A549 (cell line): ENCODE measurements at regions not wholly inside any gene's neighbourhood (a gene's known extent, or its start where the extent isn't known, plus 50 kb on each side); places are given as distances from the start of the nearest gene placed in this dataset.

ENCODE experiments used
- ATAC-seq, 2 experiments: fragments of 200-7000 bp in 1 of 2; fragments of >200 bp in 1 of 2; cut with Nextera tagmentation in 1 of 2; cut with Tn5 transposase in 1 of 2; 3 replicates each; pipeline versions ENCODE4 v1.8.0 to v1.9.1; 2018 to 2020; ENCODE audit warnings: mild to moderate bottlenecking in 1 of 2, moderate library complexity in 1 of 2
- CTCF ChIA-PET: fragments of 300-600 bp; sonication (Branson Sonifier 250); formaldehyde crosslinking; extraction: SDS; loops from one replicate; lab custom pipeline; 2021; ENCODE audit warnings: antibody characterized with exemption, inconsistent platforms; lab: Yijun Ruan, JAX
- POLR2A ChIA-PET: fragments of 350-600 bp; formaldehyde crosslinking; extraction: SDS; loops from one replicate; lab custom pipeline; 2021; ENCODE audit warnings: antibody characterized with exemption, inconsistent platforms; lab: Yijun Ruan, JAX
- DNase-seq, 2 experiments: peaks; one replicate each; pipeline versions ENCODE4 v3.0.0 to v3.0.0-alpha.2; 2011 to 2016; ENCODE audit warnings: low read depth in 1 of 2, low spot score in 1 of 2
- FAIRE-seq: peaks from 2 replicates; lab custom pipeline; 2011; peaks lifted over from hg19 to GRCh38; lab: Jason Lieb, UNC
- H3K27ac ChIP-seq, 2 experiments: fragments of >200 bp; sonication (Bioruptor Twin); formaldehyde crosslinking; 3 replicates each; pipeline ENCODE4 v1.5.1; 2016 to 2017
- H3K4me1 ChIP-seq: fragments of >200 bp; sonication (Bioruptor Twin); formaldehyde crosslinking; 3 replicates; pipeline ENCODE4 v1.6.1; 2016
- H3K4me2 ChIP-seq: fragments of >200 bp; sonication (Bioruptor Twin); formaldehyde crosslinking; 3 replicates; pipeline ENCODE4 v1.6.1; 2016
- H3K4me3 ChIP-seq: fragments of >200 bp; sonication (Bioruptor Twin); formaldehyde crosslinking; 3 replicates; pipeline ENCODE4 v1.5.1; 2016
- H3K9me3 ChIP-seq: fragments of >200 bp; sonication (Bioruptor Twin); formaldehyde crosslinking; 3 replicates; pipeline ENCODE4 v1.6.1; 2016
- BHLHE40 ChIP-seq: IDR thresholded peaks from 2 replicates; pipeline ENCODE4 v1.6.1; 2012; ENCODE audit warnings: low read depth, low read length, inconsistent platforms
- CBX2 ChIP-seq: fragments of 200-600 bp; sonication (generic); IDR thresholded peaks from 2 replicates; pipeline ENCODE4 v1.6.1; 2016; ENCODE audit warnings: low read depth, mild to moderate bottlenecking, borderline replicate concordance
- EHF ChIP-seq: fragments of 250-450 bp; sonication (Bioruptor Pico); IDR thresholded peaks from 2 replicates; pipeline ENCODE4 v1.5.0; 2020; ENCODE audit warnings: mild to moderate bottlenecking
- EHMT2 ChIP-seq: fragments of 200-600 bp; sonication (generic); IDR thresholded peaks from 2 replicates; pipeline ENCODE4 v1.6.1; 2016; ENCODE audit warnings: antibody characterized with exemption, low read depth, mild to moderate bottlenecking, moderate library complexity
- ESRRA ChIP-seq: fragments of 150-350 bp; IDR thresholded peaks from 2 replicates; pipeline ENCODE4 v1.6.1; 2014; ENCODE audit warnings: mild to moderate bottlenecking, low read length, borderline replicate concordance
- FOSB ChIP-seq: fragments of 250-450 bp; sonication (Bioruptor Pico); IDR thresholded peaks from 2 replicates; pipeline ENCODE4 v1.5.0; 2020; ENCODE audit warnings: mild to moderate bottlenecking, moderate library complexity
- FOSL2 ChIP-seq, 2 experiments: fragments of 450-650 bp in 1 of 2; fragments of >200 bp in 1 of 2; sonication (Bioruptor Twin) in 1 of 2; formaldehyde crosslinking; IDR thresholded peaks; 2 replicates each; pipeline versions ENCODE4 v1.5.0 to v1.6.1; 2016 to 2020; ENCODE audit warnings: mild to moderate bottlenecking in 1 of 2, moderate library complexity in 1 of 2
- GATA3 ChIP-seq: IDR thresholded peaks from 2 replicates; pipeline ENCODE4 v1.6.1; 2012; ENCODE audit warnings: borderline replicate concordance
- HES2 ChIP-seq: fragments of >200 bp; sonication (Bioruptor Twin); formaldehyde crosslinking; IDR thresholded peaks from 2 replicates; pipeline ENCODE4 v1.6.1; 2016
- HOXB13 ChIP-seq: fragments of 250-450 bp; sonication (Bioruptor Pico); IDR thresholded peaks from 2 replicates; pipeline ENCODE4 v1.5.0; 2020; ENCODE audit warnings: low read depth, mild to moderate bottlenecking, moderate library complexity
- JUN ChIP-seq, 2 experiments: fragments of >200 bp; sonication (Bioruptor Twin); formaldehyde crosslinking; IDR thresholded peaks; 2 replicates in 1 of 2; 3 replicates in 1 of 2; pipeline ENCODE4 v1.6.1; 2016 to 2017
- JUNB ChIP-seq: fragments of >200 bp; sonication (Bioruptor Twin); formaldehyde crosslinking; IDR thresholded peaks from 2 replicates; pipeline ENCODE4 v1.6.1; 2016
- KDM5A ChIP-seq: fragments of 200-600 bp; sonication (generic); IDR thresholded peaks from 2 replicates; pipeline ENCODE4 v1.6.1; 2016; ENCODE audit warnings: antibody characterized with exemption, mild to moderate bottlenecking
- MAX ChIP-seq: IDR thresholded peaks from 2 replicates; pipeline ENCODE4 v1.6.1; 2012
- MYC ChIP-seq: IDR thresholded peaks from 2 replicates; pipeline ENCODE4 v1.6.1; 2012; ENCODE audit warnings: mild to moderate bottlenecking, inconsistent platforms, low read length, improper control_type of control experiment, borderline replicate concordance
- NFE2L2 ChIP-seq: fragments of 150-350 bp; conservative IDR thresholded peaks from 2 replicates; pipeline ENCODE4 v1.6.1; 2014; ENCODE audit warnings: low read length
- PHF8 ChIP-seq: fragments of 200-600 bp; sonication (generic); IDR thresholded peaks from 2 replicates; pipeline ENCODE4 v1.6.1; 2016; ENCODE audit warnings: low read depth, mild to moderate bottlenecking, antibody characterized with exemption, moderate library complexity, borderline replicate concordance
- POLR2AphosphoS2 ChIP-seq: conservative IDR thresholded peaks from 2 replicates; pipeline ENCODE4 v1.6.1; 2012; ENCODE audit warnings: low read length, improper control_type of control experiment, inconsistent platforms
- RNF2 ChIP-seq: fragments of 200-600 bp; sonication (generic); IDR thresholded peaks from 2 replicates; pipeline ENCODE4 v1.6.1; 2016; ENCODE audit warnings: low read depth, mild to moderate bottlenecking, antibody characterized with exemption, moderate library complexity, borderline replicate concordance
- TFCP2L1 ChIP-seq: fragments of 250-450 bp; sonication (Bioruptor Pico); IDR thresholded peaks from 2 replicates; pipeline ENCODE4 v1.5.0; 2021; ENCODE audit warnings: mild to moderate bottlenecking
- TP53 ChIP-seq: fragments of 250-450 bp; sonication (Bioruptor Pico); IDR thresholded peaks from 2 replicates; pipeline ENCODE4 v1.5.0; 2021; ENCODE audit warnings: mild to moderate bottlenecking, moderate library complexity
- ZC3H11A ChIP-seq: fragments of 450-650 bp; IDR thresholded peaks from 2 replicates; pipeline ENCODE4 v1.6.1; 2014; ENCODE audit warnings: antibody characterized with exemption, mild to moderate bottlenecking
- ZFP36 ChIP-seq: fragments of 450-650 bp; IDR thresholded peaks from 2 replicates; pipeline ENCODE4 v1.6.1; 2014; ENCODE audit warnings: borderline replicate concordance; ENCODE audit not compliant: partially characterized antibody
- ZNF302 ChIP-seq: fragments of 250-450 bp; sonication (Bioruptor Pico); IDR thresholded peaks from 2 replicates; pipeline ENCODE4 v1.9.0; 2021; ENCODE audit warnings: inconsistent platforms, mild to moderate bottlenecking, moderate library complexity
- ZSCAN20 ChIP-seq: fragments of 250-450 bp; sonication (Bioruptor Pico); IDR thresholded peaks from 2 replicates; pipeline ENCODE4 v1.8.0; 2022; ENCODE audit warnings: mild to moderate bottlenecking, moderate library complexity
- WGBS: methylation state at CpG from one replicate; pipeline ENCODE4 v1.1.6; 2017; ENCODE audit errors: missing lambda C conversion rate; 5-methylcytosine and 5-hydroxymethylcytosine counted together
- TF ChIP-seq, protein P1 (sequence below): fragments of 450-650 bp; IDR thresholded peaks from 2 replicates; pipeline ENCODE4 v1.6.1; 2014; ENCODE audit warnings: antibody characterized with exemption
- TF ChIP-seq, protein P2 (sequence below): fragments of 250-450 bp; sonication (Bioruptor Pico); IDR thresholded peaks from 2 replicates; pipeline ENCODE4 v1.5.0; 2021; ENCODE audit warnings: mild to moderate bottlenecking, moderate library complexity, borderline replicate concordance
- TF ChIP-seq, protein P3 (sequence below): fragments of >200 bp; sonication (Bioruptor Twin); formaldehyde crosslinking; IDR thresholded peaks from 3 replicates; pipeline ENCODE4 v1.5.1; 2016
- TF ChIP-seq, protein P4 (sequence below): fragments of 150-350 bp; IDR thresholded peaks from 2 replicates; pipeline ENCODE4 v1.6.1; 2014; ENCODE audit warnings: low read depth, mild to moderate bottlenecking, low read length

GRCh38 chr13:26853323-26853722 lies 92.7 kb upstream of the GPR12 start:
- 17% methylated on average over 2 of the region's 2 CpGs for WGBS
- FAIRE-seq (no peak), ATAC-seq (no peak), DNase-seq (no peak)
- TF ChIP-seq FOSL2 (IDR thresholded peaks at IDR 0.05): no peak
- TF ChIP-seq FOSL2 (CRISPR knock-in tag; IDR thresholded peaks at IDR 0.05): no peak
- TF ChIP-seq ESRRA: no peak
- no peak for TF ChIP-seq JUNB
- TF ChIP-seq, protein P1, sequence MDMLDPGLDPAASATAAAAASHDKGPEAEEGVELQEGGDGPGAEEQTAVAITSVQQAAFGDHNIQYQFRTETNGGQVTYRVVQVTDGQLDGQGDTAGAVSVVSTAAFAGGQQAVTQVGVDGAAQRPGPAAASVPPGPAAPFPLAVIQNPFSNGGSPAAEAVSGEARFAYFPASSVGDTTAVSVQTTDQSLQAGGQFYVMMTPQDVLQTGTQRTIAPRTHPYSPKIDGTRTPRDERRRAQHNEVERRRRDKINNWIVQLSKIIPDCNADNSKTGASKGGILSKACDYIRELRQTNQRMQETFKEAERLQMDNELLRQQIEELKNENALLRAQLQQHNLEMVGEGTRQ: no peak
- no peak for TF ChIP-seq HOXB13
- TF ChIP-seq BHLHE40: no peak
- no peak for TF ChIP-seq POLR2AphosphoS2
- TF ChIP-seq ZNF302 (CRISPR knock-in tag): no peak
- no peak for TF ChIP-seq ZFP36
- no peak for TF ChIP-seq EHF (CRISPR knock-in tag)
- no peak for TF ChIP-seq MYC
- TF ChIP-seq, protein P2, sequence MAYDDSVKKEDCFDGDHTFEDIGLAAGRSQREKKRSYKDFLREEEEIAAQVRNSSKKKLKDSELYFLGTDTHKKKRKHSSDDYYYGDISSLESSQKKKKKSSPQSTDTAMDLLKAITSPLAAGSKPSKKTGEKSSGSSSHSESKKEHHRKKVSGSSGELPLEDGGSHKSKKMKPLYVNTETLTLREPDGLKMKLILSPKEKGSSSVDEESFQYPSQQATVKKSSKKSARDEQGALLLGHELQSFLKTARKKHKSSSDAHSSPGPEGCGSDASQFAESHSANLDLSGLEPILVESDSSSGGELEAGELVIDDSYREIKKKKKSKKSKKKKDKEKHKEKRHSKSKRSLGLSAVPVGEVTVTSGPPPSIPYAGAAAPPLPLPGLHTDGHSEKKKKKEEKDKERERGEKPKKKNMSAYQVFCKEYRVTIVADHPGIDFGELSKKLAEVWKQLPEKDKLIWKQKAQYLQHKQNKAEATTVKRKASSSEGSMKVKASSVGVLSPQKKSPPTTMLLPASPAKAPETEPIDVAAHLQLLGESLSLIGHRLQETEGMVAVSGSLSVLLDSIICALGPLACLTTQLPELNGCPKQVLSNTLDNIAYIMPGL (CRISPR knock-in tag): no peak
- no peak for TF ChIP-seq PHF8
- TF ChIP-seq MAX: no peak
- TF ChIP-seq ZSCAN20 (CRISPR knock-in tag): no peak
- no peak for TF ChIP-seq NFE2L2
- no peak for TF ChIP-seq KDM5A
- TF ChIP-seq HES2: no peak
- TF ChIP-seq RNF2: no peak
- TF ChIP-seq GATA3: no peak
- H3K4me2 ChIP-seq: no peak overlapping the region
- no peaks in the 10 kb centered on the region for H3K4me1 ChIP-seq
- H3K27ac ChIP-seq: no peak overlapping the region
- POLR2A ChIA-PET: no interaction called here
- H3K9me3 ChIP-seq: no peaks in the 10 kb centered on the region
- H3K4me3 ChIP-seq: no peak overlapping the region
- CTCF ChIA-PET: interaction anchor here (2.0 kb wide), 1 partner anchor 19 kb away, joined by 5 read pairs; no protein-coding TSS in a partner anchor

DNA sequence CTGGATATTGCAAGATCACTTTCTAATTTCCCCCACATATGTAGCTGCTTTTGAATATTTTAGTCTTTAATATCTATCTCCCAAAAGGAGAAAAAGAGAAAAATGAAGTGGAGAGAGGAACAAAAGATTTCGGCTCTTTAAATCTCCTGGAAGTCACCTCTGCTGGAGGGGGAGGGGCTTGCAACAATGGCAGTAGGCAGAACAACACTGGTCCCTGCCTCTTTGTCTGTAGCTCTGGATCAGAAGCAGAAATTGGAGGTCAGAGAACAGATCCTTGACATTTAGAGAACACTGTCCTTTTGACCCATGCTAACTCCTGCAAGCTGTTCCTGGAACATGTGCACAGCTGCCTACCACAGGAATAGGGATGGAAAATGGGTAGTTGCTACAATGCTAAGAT lies 86.7 kb upstream of the GPR12 start:
- ChIA-PET CTCF (no interaction called here), POLR2A (no interaction called here)
- no peak for DNase-seq
- no peak overlapping the region for H3K4me3 ChIP-seq
- ATAC-seq: no peak
- 0% methylated on average over 1 of the region's 1 CpG for WGBS
- no peak overlapping the region for H3K27ac ChIP-seq
- H3K9me3 ChIP-seq: no peaks in the 10 kb centered on the region
- FAIRE-seq: no peak
- no peaks in the 10 kb centered on the region for H3K4me1 ChIP-seq
- no peak overlapping the region for H3K4me2 ChIP-seq
- no peak for TF ChIP-seq PHF8
- TF ChIP-seq, protein P3, sequence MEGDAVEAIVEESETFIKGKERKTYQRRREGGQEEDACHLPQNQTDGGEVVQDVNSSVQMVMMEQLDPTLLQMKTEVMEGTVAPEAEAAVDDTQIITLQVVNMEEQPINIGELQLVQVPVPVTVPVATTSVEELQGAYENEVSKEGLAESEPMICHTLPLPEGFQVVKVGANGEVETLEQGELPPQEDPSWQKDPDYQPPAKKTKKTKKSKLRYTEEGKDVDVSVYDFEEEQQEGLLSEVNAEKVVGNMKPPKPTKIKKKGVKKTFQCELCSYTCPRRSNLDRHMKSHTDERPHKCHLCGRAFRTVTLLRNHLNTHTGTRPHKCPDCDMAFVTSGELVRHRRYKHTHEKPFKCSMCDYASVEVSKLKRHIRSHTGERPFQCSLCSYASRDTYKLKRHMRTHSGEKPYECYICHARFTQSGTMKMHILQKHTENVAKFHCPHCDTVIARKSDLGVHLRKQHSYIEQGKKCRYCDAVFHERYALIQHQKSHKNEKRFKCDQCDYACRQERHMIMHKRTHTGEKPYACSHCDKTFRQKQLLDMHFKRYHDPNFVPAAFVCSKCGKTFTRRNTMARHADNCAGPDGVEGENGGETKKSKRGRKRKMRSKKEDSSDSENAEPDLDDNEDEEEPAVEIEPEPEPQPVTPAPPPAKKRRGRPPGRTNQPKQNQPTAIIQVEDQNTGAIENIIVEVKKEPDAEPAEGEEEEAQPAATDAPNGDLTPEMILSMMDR: no peak
- TF ChIP-seq TP53 (CRISPR knock-in tag): no peak
- no peak for TF ChIP-seq HOXB13
- no peak for TF ChIP-seq ESRRA
- TF ChIP-seq FOSB: no peak
- TF ChIP-seq JUN (IDR thresholded peaks at IDR 0.05): no peak
- TF ChIP-seq, protein P2 (CRISPR knock-in tag): no peak
- no peak for TF ChIP-seq JUNB
- TF ChIP-seq, protein P4, sequence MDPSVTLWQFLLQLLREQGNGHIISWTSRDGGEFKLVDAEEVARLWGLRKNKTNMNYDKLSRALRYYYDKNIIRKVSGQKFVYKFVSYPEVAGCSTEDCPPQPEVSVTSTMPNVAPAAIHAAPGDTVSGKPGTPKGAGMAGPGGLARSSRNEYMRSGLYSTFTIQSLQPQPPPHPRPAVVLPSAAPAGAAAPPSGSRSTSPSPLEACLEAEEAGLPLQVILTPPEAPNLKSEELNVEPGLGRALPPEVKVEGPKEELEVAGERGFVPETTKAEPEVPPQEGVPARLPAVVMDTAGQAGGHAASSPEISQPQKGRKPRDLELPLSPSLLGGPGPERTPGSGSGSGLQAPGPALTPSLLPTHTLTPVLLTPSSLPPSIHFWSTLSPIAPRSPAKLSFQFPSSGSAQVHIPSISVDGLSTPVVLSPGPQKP: no peak
- TF ChIP-seq CBX2: no peak
- TF ChIP-seq KDM5A: no peak
- no peak for TF ChIP-seq ZC3H11A
- TF ChIP-seq, protein P1: no peak
- no peak for TF ChIP-seq TFCP2L1 (CRISPR knock-in tag)
- no peak for TF ChIP-seq EHMT2
- TF ChIP-seq FOSL2 (IDR thresholded peaks at IDR 0.05): no peak
- no peak for TF ChIP-seq FOSL2 (CRISPR knock-in tag; IDR thresholded peaks at IDR 0.05)
